ENCODE measurements at regions not wholly inside any gene's neighbourhood (a gene's known extent, or its start where the extent isn't known, plus 50 kb on each side); places are given as distances from the start of the nearest gene placed in this dataset.

DNA sequence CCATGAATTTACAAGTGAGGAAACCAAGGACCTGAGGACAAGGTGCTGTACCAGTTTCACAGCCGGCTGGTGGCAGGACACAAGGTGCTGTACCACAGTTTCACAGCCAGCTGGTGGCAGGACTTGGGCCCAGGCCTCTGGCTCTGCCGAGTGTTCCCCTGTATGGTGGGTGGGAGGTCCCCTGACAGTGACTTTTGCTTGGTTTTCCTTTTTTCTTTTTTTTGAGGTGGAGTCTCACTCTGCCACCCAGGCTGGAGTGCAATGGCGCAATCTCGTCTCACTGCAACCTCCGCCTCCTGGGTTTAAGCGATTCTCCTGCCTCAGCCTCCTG is 212.4 kb downstream of the LY86 start:
- H3K23ac ChIP-seq (ENCODE audit: insufficient read length, low read depth, low read length) = no peak overlapping the region
- TF ChIP-seq, protein P1, sequence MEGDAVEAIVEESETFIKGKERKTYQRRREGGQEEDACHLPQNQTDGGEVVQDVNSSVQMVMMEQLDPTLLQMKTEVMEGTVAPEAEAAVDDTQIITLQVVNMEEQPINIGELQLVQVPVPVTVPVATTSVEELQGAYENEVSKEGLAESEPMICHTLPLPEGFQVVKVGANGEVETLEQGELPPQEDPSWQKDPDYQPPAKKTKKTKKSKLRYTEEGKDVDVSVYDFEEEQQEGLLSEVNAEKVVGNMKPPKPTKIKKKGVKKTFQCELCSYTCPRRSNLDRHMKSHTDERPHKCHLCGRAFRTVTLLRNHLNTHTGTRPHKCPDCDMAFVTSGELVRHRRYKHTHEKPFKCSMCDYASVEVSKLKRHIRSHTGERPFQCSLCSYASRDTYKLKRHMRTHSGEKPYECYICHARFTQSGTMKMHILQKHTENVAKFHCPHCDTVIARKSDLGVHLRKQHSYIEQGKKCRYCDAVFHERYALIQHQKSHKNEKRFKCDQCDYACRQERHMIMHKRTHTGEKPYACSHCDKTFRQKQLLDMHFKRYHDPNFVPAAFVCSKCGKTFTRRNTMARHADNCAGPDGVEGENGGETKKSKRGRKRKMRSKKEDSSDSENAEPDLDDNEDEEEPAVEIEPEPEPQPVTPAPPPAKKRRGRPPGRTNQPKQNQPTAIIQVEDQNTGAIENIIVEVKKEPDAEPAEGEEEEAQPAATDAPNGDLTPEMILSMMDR (conservative IDR thresholded peaks at IDR 0.05) = no peak
- Mint-ChIP-seq H3K27ac (no peak overlapping the region; a peak in 1 of 7 replicates), H3K36me3 (ENCODE audit: insufficient read depth in 1 of 3, low read depth in 3 of 3) (no peaks in the 10 kb centered on the region), H3K4me3 (no peak overlapping the region), H3K27me3 (ENCODE audit: low read depth) (peaks cover 2% of the 10 kb centered on the region; the same call in 1 of the 2 replicates), H3K9me3 (no peaks in the 10 kb centered on the region; a peak in 1 of 5 replicates), H3K4me1 (peaks cover 0 to 3% of the 10 kb centered on the region in 2 experiments; a peak in 1 of 4 replicates)
- no peak overlapping the region for H2AFZ ChIP-seq (ENCODE audit: low read length)
- no peak overlapping the region for H4K5ac ChIP-seq (ENCODE audit: insufficient read length, low read depth, low read length)
- H2BK5ac ChIP-seq (ENCODE audit: insufficient read length, low read length) = no peak overlapping the region
- no peak overlapping the region for H3K4ac ChIP-seq (ENCODE audit: low read depth, low read length)
- H3K4me2 ChIP-seq (ENCODE audit: insufficient read depth, insufficient read length, low read length) = no peak overlapping the region
- no peaks in the 10 kb centered on the region for H3K23me2 ChIP-seq (ENCODE audit: insufficient read length, low read depth, low read length, poor library complexity, severe bottlenecking)
- H2BK15ac ChIP-seq (ENCODE audit: low read depth, low read length) = no peak overlapping the region
- H3K9ac ChIP-seq (ENCODE audit: extremely low read depth, insufficient read length, low read length) = no peak overlapping the region
- DNase-seq = no peak
- no peak overlapping the region for H2BK12ac ChIP-seq (ENCODE audit: insufficient read length, low read depth, low read length)
- no peak overlapping the region for H2BK20ac ChIP-seq (ENCODE audit: low read depth, low read length, poor library complexity, severe bottlenecking)
- no peaks in the 10 kb centered on the region for H3K9me3 ChIP-seq (ENCODE audit: control insufficient read depth, low read depth, low read length)
- no peak overlapping the region for H3K27ac ChIP-seq (ENCODE audit: insufficient read length, low read depth, low read length)
- no peak overlapping the region for H2AK5ac ChIP-seq (ENCODE audit: insufficient read length, low read length)
- no peaks in the 10 kb centered on the region for H3K4me1 ChIP-seq (ENCODE audit: insufficient read depth, low read length)
- H4K20me1 ChIP-seq (ENCODE audit: control insufficient read depth, insufficient read depth, insufficient read length) = no peaks in the 10 kb centered on the region
- no peak overlapping the region for H4K8ac ChIP-seq (replicated peaks; ENCODE audit: insufficient read length, low read depth, low read length)
- no peaks in the 10 kb centered on the region for H3K79me2 ChIP-seq (ENCODE audit: insufficient read depth, low read length)
- no peak overlapping the region for H4K91ac ChIP-seq (ENCODE audit: insufficient read length, low read depth, low read length)
- no peak overlapping the region for H3K18ac ChIP-seq (ENCODE audit: insufficient read length, low read depth, low read length)
- no peak overlapping the region for H3K14ac ChIP-seq (ENCODE audit: insufficient read depth, low read length)
- H3T11ph ChIP-seq (ENCODE audit: low read length) = no peak overlapping the region
- no peak overlapping the region for H3K56ac ChIP-seq (ENCODE audit: insufficient read length, low read depth, low read length)
- no peak overlapping the region for H2BK120ac ChIP-seq (ENCODE audit: low read depth, low read length, poor library complexity, severe bottlenecking)
- H3K27me3 ChIP-seq (ENCODE audit: insufficient read depth, low read length) = no peaks in the 10 kb centered on the region; the same call in 1 of the 2 replicates
- WGBS (ENCODE audit: extremely low coverage, insufficient read length, low lambda C conversion rate) = no CpG with 5 or more reads among the region's 6 CpGs
- no peaks in the 10 kb centered on the region for H3K79me1 ChIP-seq (ENCODE audit: insufficient read depth, low read depth, low read length, poor library complexity, severe bottlenecking)
